HepG2 (cell line): ENCODE measurements at regions not wholly inside any gene's neighbourhood (a gene's known extent, or its start where the extent isn't known, plus 50 kb on each side); places are given as distances from the start of the nearest gene placed in this dataset.
A peak's percentile ranks its signal among the peaks of the same experiment; 100 is the strongest.

Experiments used
- ATAC-seq: fragments of 200-7000 bp; cut with Tn5 transposase; 3 replicates; pipeline ENCODE4 v1.9.1; 2020; ENCODE audit warnings: mild to moderate bottlenecking, moderate library complexity
- BruUV-seq: library from RNA; stranded (reverse); fragments of 400-500 nt; replicated peaks from 2 replicates; lab custom pipeline; 2021; lab: Mats Ljungman, UMichigan
- CTCF ChIA-PET: fragments of 300-600 bp; formaldehyde crosslinking; extraction: SDS; loops from one replicate; lab custom pipeline; 2021; ENCODE audit warnings: low total read pairs, inconsistent platforms, low intra/inter-chr PET ratio; lab: Yijun Ruan, JAX
- POLR2A ChIA-PET: fragments of 350-600 bp; sonication (Branson Sonifier 250); formaldehyde crosslinking; loops from one replicate; lab custom pipeline; 2020; ENCODE audit warnings: antibody characterized with exemption, inconsistent platforms; lab: Yijun Ruan, JAX
- DNase-seq: peaks from one replicate; pipeline ENCODE4 v3.0.0-alpha.2; 2015; ENCODE audit warnings: low spot score
- FAIRE-seq: peaks from 3 replicates; lab custom pipeline; 2011; peaks lifted over from hg19 to GRCh38; lab: Jason Lieb, UNC
- H2AFZ ChIP-seq: one replicate; pipeline ENCODE4 v1.6.1; 2011; ENCODE audit warnings: low read length, inconsistent platforms
- H3K27ac ChIP-seq: fragments of 300-600 bp; 3 replicates; pipeline ENCODE4 v1.8.0; 2011; ENCODE audit warnings: mixed run types, mild to moderate bottlenecking, mixed read lengths, low read length, inconsistent platforms; ENCODE audit not compliant: insufficient read depth; ENCODE audit errors: extremely low read length
- H3K27me3 ChIP-seq, 2 experiments: fragments of 200-600 bp in 1 of 2; 2 replicates in 1 of 2; 3 replicates in 1 of 2; pipeline versions ENCODE4 v1.6.0 to v1.8.0; 2011; ENCODE audit warnings: low read length in 2 of 2, mild to moderate bottlenecking in 2 of 2, moderate library complexity in 2 of 2, inconsistent platforms in 1 of 2; ENCODE audit not compliant: insufficient read depth in 2 of 2, control insufficient read depth in 1 of 2
- H3K36me3 ChIP-seq, 2 experiments: fragments of 200-600 bp in 1 of 2; replicated peaks in 1 of 2; 2 replicates in 1 of 2; 3 replicates in 1 of 2; pipeline versions ENCODE4 v1.5.1 to v1.8.0; 2011; ENCODE audit warnings: low read length in 2 of 2, inconsistent platforms in 1 of 2; ENCODE audit not compliant: insufficient read depth in 2 of 2, control insufficient read depth in 1 of 2
- H3K4me1 ChIP-seq: 2 replicates; pipeline ENCODE4 v1.5.1; 2012; ENCODE audit warnings: low read length, inconsistent platforms; ENCODE audit not compliant: insufficient read depth
- H3K4me2 ChIP-seq: 2 replicates; pipeline ENCODE4 v1.6.0; 2011; ENCODE audit warnings: low read depth, low read length, inconsistent platforms
- H3K4me3 ChIP-seq, 3 experiments: fragments of 200-600 bp in 1 of 3; sonication (generic), shearing (Covaris generic) in 1 of 3; replicated peaks in 1 of 3; 2 replicates each; pipeline ENCODE4 v1.5.1; 2011 to 2016; ENCODE audit warnings: low read length in 3 of 3, inconsistent platforms in 2 of 3, low read depth in 2 of 3, mild to moderate bottlenecking in 2 of 3, control low read depth in 1 of 3, mixed read lengths in 1 of 3; ENCODE audit not compliant: insufficient read depth in 1 of 3
- H3K79me2 ChIP-seq: one replicate; pipeline ENCODE4 v1.6.1; 2011; ENCODE audit warnings: low read length, inconsistent platforms; ENCODE audit not compliant: insufficient read depth
- H3K9ac ChIP-seq: 2 replicates; pipeline ENCODE4 v1.6.0; 2011; ENCODE audit warnings: mild to moderate bottlenecking, low read depth, low read length, inconsistent platforms; ENCODE audit not compliant: insufficient read depth
- H3K9me3 ChIP-seq: 2 replicates; pipeline ENCODE4 v1.5.1; 2012; ENCODE audit warnings: mild to moderate bottlenecking, low read length
- H4K20me1 ChIP-seq: 2 replicates; pipeline ENCODE4 v1.6.0; 2011; ENCODE audit warnings: inconsistent platforms, mild to moderate bottlenecking, low read length, moderate library complexity; ENCODE audit not compliant: insufficient read depth
- AGO2 ChIP-seq: fragments of 200-400 bp; formaldehyde crosslinking; optimal IDR thresholded peaks from 2 replicates; pipeline ENCODE3; 2017; ENCODE audit warnings: mild to moderate bottlenecking, low read depth, low read length, moderate library complexity
- CBX2 ChIP-seq, 2 experiments: fragments of 200-600 bp in 1 of 2; sonication (generic); formaldehyde crosslinking in 1 of 2; IDR thresholded peaks; 2 replicates each; pipeline versions ENCODE4 v1.7.0 to v1.8.1; 2018 to 2022; ENCODE audit warnings: low read depth in 2 of 2, low read length in 1 of 2, mild to moderate bottlenecking in 1 of 2, missing genetic modification reagents in 1 of 2
- EZH2 ChIP-seq: conservative IDR thresholded peaks from 2 replicates; pipeline ENCODE4 v1.6.1; 2012; ENCODE audit warnings: mild to moderate bottlenecking, low read depth, low read length, moderate library complexity
- MNT ChIP-seq: fragments of 450-650 bp; IDR thresholded peaks from 2 replicates; pipeline ENCODE4 v1.6.1; 2016
- NONO ChIP-seq, 2 experiments: fragments of 450-650 bp in 1 of 2; sonication (generic) in 1 of 2; formaldehyde crosslinking in 1 of 2; IDR thresholded peaks in 1 of 2; conservative IDR thresholded peaks in 1 of 2; 2 replicates each; pipeline versions ENCODE4 v1.6.1 to v1.8.0; 2017 to 2022; ENCODE audit warnings: mild to moderate bottlenecking in 1 of 2, missing genetic modification reagents in 1 of 2, moderate library complexity in 1 of 2
- ZNF501 ChIP-seq: sonication (generic); formaldehyde crosslinking; IDR thresholded peaks from 2 replicates; pipeline ENCODE4 v1.5.1; 2020; ENCODE audit warnings: mild to moderate bottlenecking, moderate library complexity, missing genetic modification reagents
- ZNF674 ChIP-seq: sonication (generic); formaldehyde crosslinking; IDR thresholded peaks from 2 replicates; pipeline ENCODE4 v1.5.0; 2020; ENCODE audit warnings: low read depth, mild to moderate bottlenecking, missing genetic modification reagents
- WGBS: methylation state at CpG from one replicate; pipeline ENCODE4 v1.1.6; 2017; ENCODE audit warnings: low lambda C conversion rate; 5-methylcytosine and 5-hydroxymethylcytosine counted together
- in situ Hi-C: cut with HindIII; loops from 2 replicates; pipeline ENCODE4 v1.10.0; 2017; ENCODE audit warnings: low pct_unique_long_range_greater_than_20kb; ENCODE audit not compliant: extremely low pct_ligation_motif_present
- intact Hi-C: fragments of 100-400 bp; cut with micrococcal nuclease; formaldehyde crosslinking; loops from one replicate; pipeline ENCODE4 v1.10.0; 2022; ENCODE audit not compliant: unreplicated experiment

- H3K79me2 ChIP-seq = no peaks in the 10 kb centered on the region
- WGBS = 2% methylated on average over 6 of the region's 6 CpGs
- BruUV-seq = no TSS peak
- no peaks in the 10 kb centered on the region for H3K9me3 ChIP-seq
- intact Hi-C loops (no loop called here), in situ Hi-C loops (no loop called here)
- H3K27ac ChIP-seq = no peak overlapping the region
- H3K36me3 ChIP-seq = no peaks in the 10 kb centered on the region
- ATAC-seq (no peak), DNase-seq (no peak), FAIRE-seq (no peak)
- peaks cover 0 to 39% of the 10 kb centered on the region in 2 experiments; a peak in 2 of 5 replicates for H3K27me3 ChIP-seq
- peak; percentile 96 for TF ChIP-seq CBX2 (IDR thresholded peaks at IDR 0.05; ENCODE audit: low read depth, low read length)
- TF ChIP-seq CBX2 (CRISPR knock-in tag; IDR thresholded peaks at IDR 0.05; ENCODE audit: low read depth) = no peak
- TF ChIP-seq AGO2 = no peak
- TF ChIP-seq ZNF674 (CRISPR knock-in tag) = no peak
- no peak for TF ChIP-seq NONO (IDR thresholded peaks at IDR 0.05)
- no peak for TF ChIP-seq NONO (CRISPR knock-in tag; conservative IDR thresholded peaks at IDR 0.05)
- no peak overlapping the region for H3K4me3 ChIP-seq
- no peak overlapping the region for H2AFZ ChIP-seq
- H4K20me1 ChIP-seq = no peaks in the 10 kb centered on the region
- no peak overlapping the region for H3K4me2 ChIP-seq
- ChIA-PET POLR2A (no interaction called here), CTCF (no interaction called here)
- H3K9ac ChIP-seq = no peak overlapping the region
- H3K4me1 ChIP-seq = no peaks in the 10 kb centered on the region
Measured at GRCh38 chr15:98582900-98583554, 65.3 kb upstream of the IGF1R start.

GRCh38 chr15:98583771-98584430 is 64.4 kb upstream of the IGF1R start:
- H4K20me1 ChIP-seq = no peaks in the 10 kb centered on the region
- DNase-seq = no peak
- no peak for ATAC-seq
- H3K4me3 ChIP-seq = no peak overlapping the region
- TF ChIP-seq EZH2 (0 out of 2 replicates have a peak, but pooled peaks have one; percentile 43), MNT (peak; percentile 16; the same call in 1 of the 2 replicates), ZNF501 (CRISPR knock-in tag) (no peak)
- POLR2A ChIA-PET = no interaction called here
- no peak overlapping the region for H3K27ac ChIP-seq
- H3K27me3 ChIP-seq = peaks cover 0 to 39% of the 10 kb centered on the region in 2 experiments; a peak in 2 of 5 replicates
- in situ Hi-C loops (no loop called here), intact Hi-C loops (no loop called here)
- H3K4me2 ChIP-seq = no peak overlapping the region
- CTCF ChIA-PET = no interaction called here
- no peaks in the 10 kb centered on the region for H3K9me3 ChIP-seq
- no TSS peak for BruUV-seq
- no peaks in the 10 kb centered on the region for H3K79me2 ChIP-seq
- no peak overlapping the region for H2AFZ ChIP-seq
- H3K36me3 ChIP-seq = no peaks in the 10 kb centered on the region
- no peak for FAIRE-seq
- WGBS = 2% methylated on average over 5 of the region's 5 CpGs
- H3K4me1 ChIP-seq = no peaks in the 10 kb centered on the region
- no peak overlapping the region for H3K9ac ChIP-seq
